ENCODE measurements at regions not wholly inside any gene's neighbourhood (a gene's known extent, or its start where the extent isn't known, plus 50 kb on each side); places are given as distances from the start of the nearest gene placed in this dataset.

DNA sequence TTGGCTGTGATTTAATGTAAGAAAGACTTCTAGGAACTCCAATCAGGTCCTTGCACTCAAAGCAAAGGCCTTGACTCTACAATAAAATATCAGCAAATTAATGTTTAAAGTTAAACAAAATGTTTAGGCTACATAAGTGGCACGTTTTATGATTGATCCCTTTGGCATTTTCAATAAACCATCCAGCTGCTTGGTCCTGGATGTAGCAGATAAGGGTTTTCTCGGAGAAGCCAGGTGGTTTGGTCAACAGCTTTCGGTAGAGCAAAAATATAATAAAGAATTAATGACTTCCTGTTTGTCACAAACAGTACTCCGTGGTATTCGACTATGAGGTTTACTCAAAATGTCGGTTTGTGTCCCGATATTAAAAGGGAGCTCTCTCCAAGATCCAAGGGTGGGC is 95.8 kb downstream of the GEMIN8 start:
- no peak for DNase-seq
- ChIA-PET CTCF (interaction anchor here (0.6 to 0.7 kb wide), 2 partner anchors 98 to 427 kb away, joined by 3 to 4 read pairs; no protein-coding TSS in a partner anchor), POLR2A (no interaction called here)
- Histone ChIP-seq H3K9me3 (no peaks in the 10 kb centered on the region), H3K79me2 (ENCODE audit: insufficient read depth) (no peaks in the 10 kb centered on the region), H2AFZ (ENCODE audit: low read depth) (no peak overlapping the region), H3K4me3 (ENCODE audit: low read depth in 2 of 2, low read length in 1 of 2) (no peak overlapping the region), H3K4me2 (no peak overlapping the region), H3F3A (replicated peaks; ENCODE audit: insufficient read depth) (no peaks in the 10 kb centered on the region), H3K9me2 (no peaks in the 10 kb centered on the region), H4K20me1 (ENCODE audit: insufficient read depth) (no peaks in the 10 kb centered on the region), H3K27me3 (ENCODE audit: insufficient read depth) (peaks cover 19% of the 10 kb centered on the region), H3K36me3 (replicated peaks in 1 of 2; ENCODE audit: control insufficient read depth in 1 of 2, insufficient read depth in 2 of 2, low read length in 1 of 2) (no peaks in the 10 kb centered on the region), H3K4me1 (ENCODE audit: control insufficient read depth in 1 of 2, insufficient read depth in 2 of 2, low read depth in 1 of 2, low read length in 1 of 2) (peaks cover 0 to 5% of the 10 kb centered on the region in 2 experiments; a peak in 1 of 4 replicates), H3K27ac (ENCODE audit: low read depth in 2 of 2, low read length in 1 of 2) (no peak overlapping the region), H3K9ac (no peak overlapping the region)
- 35% methylated on average over 7 of the region's 7 CpGs for WGBS (ENCODE audit: low lambda C conversion rate)
- TF ChIP-seq EP300 (IDR thresholded peaks at IDR 0.05; ENCODE audit: borderline replicate concordance in 1 of 2, low read depth in 1 of 2, low read length in 1 of 2) = no peak
- TF ChIP-seq, protein P1, sequence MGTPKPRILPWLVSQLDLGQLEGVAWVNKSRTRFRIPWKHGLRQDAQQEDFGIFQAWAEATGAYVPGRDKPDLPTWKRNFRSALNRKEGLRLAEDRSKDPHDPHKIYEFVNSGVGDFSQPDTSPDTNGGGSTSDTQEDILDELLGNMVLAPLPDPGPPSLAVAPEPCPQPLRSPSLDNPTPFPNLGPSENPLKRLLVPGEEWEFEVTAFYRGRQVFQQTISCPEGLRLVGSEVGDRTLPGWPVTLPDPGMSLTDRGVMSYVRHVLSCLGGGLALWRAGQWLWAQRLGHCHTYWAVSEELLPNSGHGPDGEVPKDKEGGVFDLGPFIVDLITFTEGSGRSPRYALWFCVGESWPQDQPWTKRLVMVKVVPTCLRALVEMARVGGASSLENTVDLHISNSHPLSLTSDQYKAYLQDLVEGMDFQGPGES (IDR thresholded peaks at IDR 0.05; ENCODE audit: low read depth, low read length) = no peak
- no peak for TF ChIP-seq FOXM1 (IDR thresholded peaks at IDR 0.05; ENCODE audit: low read depth)
- TF ChIP-seq JUND (IDR thresholded peaks at IDR 0.05) = no peak
- no peak for TF ChIP-seq TEAD4 (IDR thresholded peaks at IDR 0.05; ENCODE audit: borderline replicate concordance, insufficient read depth)
- no peak for TF ChIP-seq MXI1 (IDR thresholded peaks at IDR 0.05; ENCODE audit: low read depth, low read length)
- no peak for TF ChIP-seq SMC3 (IDR thresholded peaks at IDR 0.05; ENCODE audit: low read depth, low read length)
- no peak for TF ChIP-seq TCF12 (IDR thresholded peaks at IDR 0.05)
- TF ChIP-seq, protein P2, sequence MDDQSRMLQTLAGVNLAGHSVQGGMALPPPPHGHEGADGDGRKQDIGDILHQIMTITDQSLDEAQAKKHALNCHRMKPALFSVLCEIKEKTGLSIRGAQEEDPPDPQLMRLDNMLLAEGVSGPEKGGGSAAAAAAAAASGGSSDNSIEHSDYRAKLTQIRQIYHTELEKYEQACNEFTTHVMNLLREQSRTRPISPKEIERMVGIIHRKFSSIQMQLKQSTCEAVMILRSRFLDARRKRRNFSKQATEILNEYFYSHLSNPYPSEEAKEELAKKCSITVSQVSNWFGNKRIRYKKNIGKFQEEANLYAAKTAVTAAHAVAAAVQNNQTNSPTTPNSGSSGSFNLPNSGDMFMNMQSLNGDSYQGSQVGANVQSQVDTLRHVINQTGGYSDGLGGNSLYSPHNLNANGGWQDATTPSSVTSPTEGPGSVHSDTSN (IDR thresholded peaks at IDR 0.05) = no peak
- no peak for TF ChIP-seq MEF2A (IDR thresholded peaks at IDR 0.05; ENCODE audit: borderline replicate concordance, low read depth)

DNA sequence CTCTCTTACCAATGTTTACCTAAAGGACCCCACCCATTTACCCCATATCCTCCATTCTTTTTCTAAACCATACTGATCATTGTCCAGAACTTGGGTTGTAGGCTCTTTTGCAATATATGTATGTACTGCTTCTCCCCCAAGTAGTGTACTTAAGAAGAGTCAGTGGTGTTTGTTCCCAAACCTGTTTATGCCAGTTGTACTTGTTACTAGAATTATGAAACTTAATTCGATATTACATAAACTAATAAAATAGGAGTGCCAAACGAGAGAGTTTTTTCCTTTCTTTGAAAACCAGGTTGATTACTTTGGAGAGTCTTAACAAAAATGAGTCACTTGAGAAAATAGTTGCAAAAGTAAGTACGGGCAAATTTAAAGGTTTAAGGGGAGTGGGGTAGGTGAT is 96.3 kb downstream of the GEMIN8 start:
- no peak overlapping the region for H3K9ac ChIP-seq
- H3F3A ChIP-seq (replicated peaks; ENCODE audit: insufficient read depth) = no peaks in the 10 kb centered on the region
- H3K9me3 ChIP-seq = no peaks in the 10 kb centered on the region
- no peaks in the 10 kb centered on the region for H4K20me1 ChIP-seq (ENCODE audit: insufficient read depth)
- 39% methylated on average over 3 of the region's 3 CpGs for WGBS (ENCODE audit: low lambda C conversion rate)
- ChIA-PET CTCF (no interaction called here), POLR2A (no interaction called here)
- H3K27me3 ChIP-seq (ENCODE audit: insufficient read depth) = peaks cover 14% of the 10 kb centered on the region
- H3K36me3 ChIP-seq (replicated peaks in 1 of 2; ENCODE audit: control insufficient read depth in 1 of 2, insufficient read depth in 2 of 2, low read length in 1 of 2) = no peaks in the 10 kb centered on the region
- no peaks in the 10 kb centered on the region for H3K9me2 ChIP-seq
- no peak overlapping the region for H3K4me3 ChIP-seq (ENCODE audit: low read depth in 2 of 2, low read length in 1 of 2)
- no peak for DNase-seq
- no peak overlapping the region for H3K4me2 ChIP-seq
- no peaks in the 10 kb centered on the region for H3K79me2 ChIP-seq (ENCODE audit: insufficient read depth)
- peaks cover 0 to 5% of the 10 kb centered on the region in 2 experiments; a peak in 1 of 4 replicates for H3K4me1 ChIP-seq (ENCODE audit: control insufficient read depth in 1 of 2, insufficient read depth in 2 of 2, low read depth in 1 of 2, low read length in 1 of 2)
- H2AFZ ChIP-seq (ENCODE audit: low read depth) = no peak overlapping the region
- no peak overlapping the region for H3K27ac ChIP-seq (ENCODE audit: low read depth in 2 of 2, low read length in 1 of 2)
- TF ChIP-seq GATA2 (CRISPR knock-in tag; IDR thresholded peaks at IDR 0.05) (no peak), RCOR1 (IDR thresholded peaks at IDR 0.05; ENCODE audit: low read length) (no peak), POLR2AphosphoS5 (IDR thresholded peaks at IDR 0.05; ENCODE audit: low read depth, low read length) (no peak), JUND (IDR thresholded peaks at IDR 0.05) (no peak), TAF1 (IDR thresholded peaks at IDR 0.05; ENCODE audit: borderline replicate concordance, low read depth, low read length) (no peak), MEF2A (IDR thresholded peaks at IDR 0.05; ENCODE audit: borderline replicate concordance, low read depth) (no peak), RAD21 (IDR thresholded peaks at IDR 0.05; ENCODE audit: low read length) (no peak), TCF12 (IDR thresholded peaks at IDR 0.05) (no peak), TEAD4 (IDR thresholded peaks at IDR 0.05; ENCODE audit: borderline replicate concordance, insufficient read depth) (no peak), RFX5 (IDR thresholded peaks at IDR 0.05; ENCODE audit: low read length) (no peak), RXRA (IDR thresholded peaks at IDR 0.05; ENCODE audit: borderline replicate concordance, low read depth) (no peak), YY1 (IDR thresholded peaks at IDR 0.05; ENCODE audit: low read depth) (no peak), SMC3 (IDR thresholded peaks at IDR 0.05; ENCODE audit: low read depth, low read length) (no peak)
- TF ChIP-seq, protein P3, sequence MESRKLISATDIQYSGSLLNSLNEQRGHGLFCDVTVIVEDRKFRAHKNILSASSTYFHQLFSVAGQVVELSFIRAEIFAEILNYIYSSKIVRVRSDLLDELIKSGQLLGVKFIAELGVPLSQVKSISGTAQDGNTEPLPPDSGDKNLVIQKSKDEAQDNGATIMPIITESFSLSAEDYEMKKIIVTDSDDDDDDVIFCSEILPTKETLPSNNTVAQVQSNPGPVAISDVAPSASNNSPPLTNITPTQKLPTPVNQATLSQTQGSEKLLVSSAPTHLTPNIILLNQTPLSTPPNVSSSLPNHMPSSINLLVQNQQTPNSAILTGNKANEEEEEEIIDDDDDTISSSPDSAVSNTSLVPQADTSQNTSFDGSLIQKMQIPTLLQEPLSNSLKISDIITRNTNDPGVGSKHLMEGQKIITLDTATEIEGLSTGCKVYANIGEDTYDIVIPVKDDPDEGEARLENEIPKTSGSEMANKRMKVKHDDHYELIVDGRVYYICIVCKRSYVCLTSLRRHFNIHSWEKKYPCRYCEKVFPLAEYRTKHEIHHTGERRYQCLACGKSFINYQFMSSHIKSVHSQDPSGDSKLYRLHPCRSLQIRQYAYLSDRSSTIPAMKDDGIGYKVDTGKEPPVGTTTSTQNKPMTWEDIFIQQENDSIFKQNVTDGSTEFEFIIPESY (IDR thresholded peaks at IDR 0.05; ENCODE audit: borderline replicate concordance, low read depth) = no peak
- TF ChIP-seq, protein P4, sequence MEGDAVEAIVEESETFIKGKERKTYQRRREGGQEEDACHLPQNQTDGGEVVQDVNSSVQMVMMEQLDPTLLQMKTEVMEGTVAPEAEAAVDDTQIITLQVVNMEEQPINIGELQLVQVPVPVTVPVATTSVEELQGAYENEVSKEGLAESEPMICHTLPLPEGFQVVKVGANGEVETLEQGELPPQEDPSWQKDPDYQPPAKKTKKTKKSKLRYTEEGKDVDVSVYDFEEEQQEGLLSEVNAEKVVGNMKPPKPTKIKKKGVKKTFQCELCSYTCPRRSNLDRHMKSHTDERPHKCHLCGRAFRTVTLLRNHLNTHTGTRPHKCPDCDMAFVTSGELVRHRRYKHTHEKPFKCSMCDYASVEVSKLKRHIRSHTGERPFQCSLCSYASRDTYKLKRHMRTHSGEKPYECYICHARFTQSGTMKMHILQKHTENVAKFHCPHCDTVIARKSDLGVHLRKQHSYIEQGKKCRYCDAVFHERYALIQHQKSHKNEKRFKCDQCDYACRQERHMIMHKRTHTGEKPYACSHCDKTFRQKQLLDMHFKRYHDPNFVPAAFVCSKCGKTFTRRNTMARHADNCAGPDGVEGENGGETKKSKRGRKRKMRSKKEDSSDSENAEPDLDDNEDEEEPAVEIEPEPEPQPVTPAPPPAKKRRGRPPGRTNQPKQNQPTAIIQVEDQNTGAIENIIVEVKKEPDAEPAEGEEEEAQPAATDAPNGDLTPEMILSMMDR (IDR thresholded peaks at IDR 0.05) = no peak

All from SK-N-SH (cell line).